KBM-7 (cell line): ENCODE measurements at regions not wholly inside any gene's neighbourhood (a gene's known extent, or its start where the extent isn't known, plus 50 kb on each side); places are given as distances from the start of the nearest gene placed in this dataset.

ENCODE experiments used
- DNase-seq: peaks from one replicate; pipeline ENCODE4 v3.0.0-alpha.2; 2015
- in situ Hi-C: fragments of 300-500 bp; cut with MboI; formaldehyde crosslinking; loops from 2 replicates; pipeline ENCODE4 v1.14.3; 2020; ENCODE audit warnings: low sequenced_read_pairs, low pct_unique_long_range_greater_than_20kb, mixed read lengths

- in situ Hi-C loops: no loop called here
Observed at GRCh38 chr6:165864925-165865324, 201.9 kb upstream of the PDE10A start.

GRCh38 chr6:165864218-165864617 lies 201.2 kb upstream of the PDE10A start:
- no peak for DNase-seq
- in situ Hi-C loops: no loop called here

More at GRCh38 chr6:165864925-165865324, 201.9 kb upstream of the PDE10A start:
- DNase-seq: no peak

GRCh38 chr6:165863801-165864200 lies 200.8 kb upstream of the PDE10A start:
- in situ Hi-C loops: no loop called here

GRCh38 chr6:165862813-165863212 lies 199.8 kb upstream of the PDE10A start:
- in situ Hi-C loops: no loop called here
- DNase-seq: no peak

More at GRCh38 chr6:165863801-165864200, 200.8 kb upstream of the PDE10A start:
- DNase-seq: no peak

- no peak for DNase-seq
- in situ Hi-C loops: no loop called here
Observed at GRCh38 chr6:165861226-165861625, 198.2 kb upstream of the PDE10A start.

- in situ Hi-C loops: no loop called here
- DNase-seq: no peak
Observed at GRCh38 chr6:165858586-165858985, 195.5 kb upstream of the PDE10A start.

- in situ Hi-C loops: no loop called here
- no peak for DNase-seq
Observed at GRCh38 chr6:165855856-165856255, 192.8 kb upstream of the PDE10A start.

GRCh38 chr6:165854863-165855593 lies 192.0 kb upstream of the PDE10A start:
- DNase-seq: no peak
- in situ Hi-C loops: no loop called here

- DNase-seq: no peak
- in situ Hi-C loops: no loop called here
Observed at GRCh38 chr6:165854061-165854862, 191.2 kb upstream of the PDE10A start.

GRCh38 chr6:165852676-165853075 lies 189.6 kb upstream of the PDE10A start:
- DNase-seq: no peak

GRCh38 chr6:165850434-165851019 lies 187.5 kb upstream of the PDE10A start:
- peak; percentile 69 for DNase-seq
- in situ Hi-C loops: no loop called here

More at GRCh38 chr6:165852676-165853075, 189.6 kb upstream of the PDE10A start:
- in situ Hi-C loops: no loop called here

GRCh38 chr6:165849534-165850430 lies 186.7 kb upstream of the PDE10A start:
- in situ Hi-C loops: no loop called here
- DNase-seq: no peak

GRCh38 chr6:165848086-165848426 lies 185.0 kb upstream of the PDE10A start:
- in situ Hi-C loops: no loop called here
- DNase-seq: no peak

- no peak for DNase-seq
- in situ Hi-C loops: no loop called here
Observed at GRCh38 chr6:165847407-165848085, 184.5 kb upstream of the PDE10A start.

- DNase-seq: no peak
- in situ Hi-C loops: no loop called here
Observed at GRCh38 chr6:165846123-165846966, 183.3 kb upstream of the PDE10A start.

- DNase-seq: no peak
- in situ Hi-C loops: no loop called here
Observed at GRCh38 chr6:165845493-165845892, 182.5 kb upstream of the PDE10A start.

GRCh38 chr6:165844801-165845364 lies 181.8 kb upstream of the PDE10A start:
- in situ Hi-C loops: no loop called here
- no peak for DNase-seq

GRCh38 chr6:165844232-165844631 lies 181.2 kb upstream of the PDE10A start:
- DNase-seq: no peak
- in situ Hi-C loops: no loop called here
